Muscle of leg (tissue), 3 donors: ENCODE measurements at regions not wholly inside any gene's neighbourhood (a gene's known extent, or its start where the extent isn't known, plus 50 kb on each side); places are given as distances from the start of the nearest gene placed in this dataset.

Source experiments
- DNase-seq: peaks from one replicate; pipeline ENCODE4 v3.0.0; 2013
- H3K27ac ChIP-seq: one replicate; pipeline ENCODE4 v1.5.1; 2013; ENCODE audit warnings: mild to moderate bottlenecking, low read length, control low read depth
- H3K27me3 ChIP-seq: one replicate; pipeline ENCODE4 v1.6.1; 2013; ENCODE audit warnings: low read length; ENCODE audit not compliant: control insufficient read depth, insufficient read depth
- H3K36me3 ChIP-seq: one replicate; pipeline ENCODE4 v1.6.1; 2013; ENCODE audit warnings: low read length; ENCODE audit not compliant: control insufficient read depth, insufficient read depth
- H3K4me1 ChIP-seq: one replicate; pipeline ENCODE4 v1.6.1; 2013; ENCODE audit warnings: low read length; ENCODE audit not compliant: control insufficient read depth, insufficient read depth
- H3K4me3 ChIP-seq: one replicate; pipeline ENCODE4 v1.5.1; 2013; ENCODE audit warnings: low read length, control low read depth
- H3K9me3 ChIP-seq: replicated peaks from 2 replicates; pipeline ENCODE4 v1.6.1; 2013; ENCODE audit warnings: low read depth, low read length; ENCODE audit not compliant: control insufficient read depth
- WGBS: methylation state at CpG from one replicate; pipeline ENCODE4 v1.1.5; 2013; ENCODE audit warnings: missing lambda C conversion rate; ENCODE audit not compliant: insufficient coverage; 5-methylcytosine and 5-hydroxymethylcytosine counted together

DNA sequence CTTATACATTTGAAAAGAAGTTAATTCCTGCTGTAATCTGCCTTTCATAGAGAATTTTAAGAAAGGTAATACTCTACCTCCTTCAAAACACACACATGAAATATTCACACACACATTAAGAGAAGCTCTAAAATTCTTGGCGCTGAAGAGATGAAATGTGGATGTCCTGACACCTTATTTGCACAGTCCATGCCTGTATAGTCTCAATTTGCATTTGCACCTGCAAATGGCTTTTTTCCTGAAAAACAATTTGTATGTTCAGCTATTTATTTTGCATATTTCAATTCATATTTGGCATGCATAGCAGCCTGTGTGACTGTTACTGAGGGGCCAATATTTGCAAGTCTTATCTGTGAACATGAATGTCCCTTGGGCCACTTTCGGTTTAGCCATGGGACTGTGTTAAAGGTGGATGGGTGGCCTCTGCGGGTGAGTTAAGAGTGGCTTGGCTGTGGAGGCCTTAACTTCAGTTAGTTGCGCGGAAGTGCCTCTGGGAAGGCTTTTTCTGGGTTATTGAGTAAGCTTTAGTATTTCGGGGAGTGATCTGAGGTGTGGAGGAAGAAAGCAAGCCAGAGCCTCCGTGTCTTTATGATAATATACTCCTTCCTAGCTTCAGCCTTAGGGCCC lies 443.3 kb upstream of the FAT1 start:
- DNase-seq, result no peak
- Histone ChIP-seq H3K27me3 (no peaks in the 10 kb centered on the region), H3K9me3 (no peaks in the 10 kb centered on the region), H3K4me3 (no peak overlapping the region), H3K36me3 (no peaks in the 10 kb centered on the region), H3K27ac (no peak overlapping the region), H3K4me1 (no peaks in the 10 kb centered on the region)
- 83% methylated on average over 4 of the region's 7 CpGs for WGBS

DNA sequence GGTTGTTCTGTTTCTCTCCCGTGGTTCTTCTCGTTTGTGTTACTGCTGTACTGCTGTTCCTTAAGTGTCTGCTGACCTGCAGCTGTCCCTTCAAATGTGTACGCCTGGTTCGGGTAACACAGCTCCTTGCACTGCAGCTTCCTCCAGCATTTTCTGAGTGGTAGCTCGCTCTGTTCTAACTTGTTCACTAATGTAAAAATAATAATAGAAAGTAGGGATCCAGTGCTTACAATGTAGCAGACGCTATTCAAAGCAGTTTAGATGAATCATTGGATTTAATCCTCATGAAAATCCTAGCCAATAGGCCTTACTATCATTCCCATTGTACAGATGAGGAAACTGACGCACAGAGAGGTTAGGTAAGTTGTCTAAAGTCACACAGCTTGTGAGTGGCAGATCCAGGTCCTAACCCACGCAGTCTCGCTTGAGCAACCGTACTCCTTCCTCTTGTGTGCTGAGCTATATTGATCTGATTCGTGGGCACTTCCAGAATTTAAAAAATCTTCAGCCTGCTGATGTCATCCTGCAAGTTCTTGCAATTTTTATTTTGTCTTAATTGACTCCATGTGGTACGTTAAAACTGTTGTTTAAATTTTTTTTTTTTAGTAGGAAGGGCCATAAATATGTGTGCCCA lies 448.2 kb upstream of the FAT1 start:
- 73% methylated on average over 8 of the region's 12 CpGs for WGBS
- H3K27me3 ChIP-seq, result no peaks in the 10 kb centered on the region
- no peak overlapping the region for H3K27ac ChIP-seq
- peaks cover 3% of the 10 kb centered on the region for H3K4me1 ChIP-seq
- H3K4me3 ChIP-seq, result no peak overlapping the region
- no peak for DNase-seq
- H3K9me3 ChIP-seq, result no peaks in the 10 kb centered on the region
- no peaks in the 10 kb centered on the region for H3K36me3 ChIP-seq

GRCh38 chr4:187172340-187172761 lies 448.7 kb upstream of the FAT1 start:
- no peaks in the 10 kb centered on the region for H3K36me3 ChIP-seq
- H3K27ac ChIP-seq, result no peak overlapping the region
- H3K4me3 ChIP-seq, result no peak overlapping the region
- H3K27me3 ChIP-seq, result no peaks in the 10 kb centered on the region
- WGBS, result 68% methylated on average over 5 of the region's 7 CpGs
- peaks cover 3% of the 10 kb centered on the region for H3K4me1 ChIP-seq
- no peak for DNase-seq
- no peaks in the 10 kb centered on the region for H3K9me3 ChIP-seq

DNA sequence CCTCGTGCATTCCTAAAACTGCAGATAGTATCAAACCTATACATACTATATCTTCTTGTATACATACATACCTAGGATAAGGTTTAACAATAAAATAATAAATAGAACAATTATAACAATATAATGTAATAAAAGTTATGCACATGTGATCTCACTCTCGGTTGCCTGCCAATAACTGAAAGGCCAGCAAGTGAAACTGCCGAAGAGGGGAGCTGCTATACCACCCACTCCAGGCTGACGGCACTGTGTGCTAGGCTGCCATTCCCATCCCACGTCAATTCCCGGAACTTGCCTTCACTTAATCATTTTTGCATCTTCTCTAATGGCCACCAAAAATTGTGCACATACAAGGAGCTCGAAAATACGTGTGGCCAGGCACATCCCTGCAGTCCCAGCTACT lies 451.1 kb upstream of the FAT1 start:
- Histone ChIP-seq H3K36me3 (no peaks in the 10 kb centered on the region), H3K27me3 (no peaks in the 10 kb centered on the region), H3K9me3 (no peaks in the 10 kb centered on the region), H3K27ac (no peak overlapping the region), H3K4me1 (peaks cover 11% of the 10 kb centered on the region), H3K4me3 (no peak overlapping the region)
- peak; percentile 35 for DNase-seq
- WGBS, result 80% methylated on average over 6 of the region's 8 CpGs

GRCh38 chr4:187175197-187175596 lies 451.5 kb upstream of the FAT1 start:
- H3K4me3 ChIP-seq, result no peak overlapping the region
- H3K36me3 ChIP-seq, result no peaks in the 10 kb centered on the region
- no peak overlapping the region for H3K27ac ChIP-seq
- H3K27me3 ChIP-seq, result no peaks in the 10 kb centered on the region
- no peaks in the 10 kb centered on the region for H3K9me3 ChIP-seq
- H3K4me1 ChIP-seq, result peaks cover 11% of the 10 kb centered on the region
- DNase-seq, result no peak
- WGBS, result 40% methylated on average over 1 of the region's 5 CpGs

DNA sequence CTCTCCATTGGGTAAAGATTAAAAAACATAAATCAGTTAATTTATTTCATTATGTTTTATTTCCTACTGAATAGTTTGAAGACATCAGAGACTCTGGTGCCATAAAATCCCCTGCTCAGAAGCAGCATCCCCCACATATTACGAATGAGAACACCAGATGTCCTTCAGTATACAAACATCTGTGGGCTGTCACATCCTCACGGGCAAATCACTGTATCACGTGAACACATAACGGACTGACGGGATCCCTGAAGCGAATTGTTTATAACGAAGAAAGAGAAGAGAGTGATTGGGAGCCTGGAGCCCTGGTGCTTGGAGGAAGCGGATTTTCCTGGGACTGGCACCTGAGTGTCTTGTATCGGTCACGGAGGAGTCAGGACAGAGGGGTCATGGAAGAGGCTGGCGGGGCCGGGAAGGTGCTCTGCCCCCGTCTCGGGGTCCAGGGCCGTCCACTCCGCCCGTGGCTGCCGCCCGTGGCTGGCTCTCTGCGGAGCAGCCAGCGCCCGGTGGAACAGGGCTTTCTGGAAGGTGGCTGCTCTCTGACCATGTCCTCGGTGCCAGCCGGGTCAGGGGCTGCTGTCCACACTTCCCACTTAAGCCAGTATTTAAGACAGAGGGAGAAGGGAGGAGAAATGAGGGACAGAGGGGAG lies 452.7 kb upstream of the FAT1 start:
- H3K27ac ChIP-seq, result peak overlapping the region; percentile 15
- no peaks in the 10 kb centered on the region for H3K27me3 ChIP-seq
- H3K4me3 ChIP-seq, result peak overlapping the region; percentile 11
- peak; percentile 51 for DNase-seq
- WGBS, result 49% methylated on average over 16 of the region's 24 CpGs
- no peaks in the 10 kb centered on the region for H3K36me3 ChIP-seq
- peaks cover 11% of the 10 kb centered on the region for H3K4me1 ChIP-seq
- H3K9me3 ChIP-seq, result no peaks in the 10 kb centered on the region

- no peaks in the 10 kb centered on the region for H3K9me3 ChIP-seq
- peak overlapping the region; percentile 16 for H3K27ac ChIP-seq
- H3K4me1 ChIP-seq, result peaks cover 11% of the 10 kb centered on the region
- no peak overlapping the region for H3K4me3 ChIP-seq
- 26% methylated on average over 4 of the region's 6 CpGs for WGBS
- DNase-seq, result peak; percentile 17
- no peaks in the 10 kb centered on the region for H3K27me3 ChIP-seq
- H3K36me3 ChIP-seq, result no peaks in the 10 kb centered on the region
These were observed 454.4 kb upstream of the FAT1 start for GRCh38 chr4:187178084-187178483.

GRCh38 chr4:187178587-187178986 lies 454.9 kb upstream of the FAT1 start:
- no peaks in the 10 kb centered on the region for H3K9me3 ChIP-seq
- no peak overlapping the region for H3K4me3 ChIP-seq
- H3K4me1 ChIP-seq, result peaks cover 11% of the 10 kb centered on the region
- H3K27me3 ChIP-seq, result no peaks in the 10 kb centered on the region
- H3K36me3 ChIP-seq, result no peaks in the 10 kb centered on the region
- DNase-seq, result peak; percentile 74
- H3K27ac ChIP-seq, result peak overlapping the region; percentile 76
- WGBS, result 20% methylated on average over 1 of the region's 6 CpGs

GRCh38 chr4:187179086-187180058 lies 455.7 kb upstream of the FAT1 start:
- H3K4me1 ChIP-seq, result peaks cover 11% of the 10 kb centered on the region
- WGBS, result 8% methylated on average over 6 of the region's 10 CpGs
- DNase-seq, result peak; percentile 79
- no peaks in the 10 kb centered on the region for H3K9me3 ChIP-seq
- H3K36me3 ChIP-seq, result no peaks in the 10 kb centered on the region
- H3K4me3 ChIP-seq, result no peak overlapping the region
- no peaks in the 10 kb centered on the region for H3K27me3 ChIP-seq
- peak overlapping the region; percentile 76 for H3K27ac ChIP-seq

- H3K36me3 ChIP-seq, result no peaks in the 10 kb centered on the region
- no CpG with 5 or more reads among the region's 6 CpGs for WGBS
These were observed 457.4 kb upstream of the FAT1 start for GRCh38 chr4:187181054-187181453.

More at GRCh38 chr4:187181054-187181453, 457.4 kb upstream of the FAT1 start:
- H3K27ac ChIP-seq, result no peak overlapping the region
- no peaks in the 10 kb centered on the region for H3K27me3 ChIP-seq
- DNase-seq, result peak; percentile 26
- H3K4me1 ChIP-seq, result peaks cover 11% of the 10 kb centered on the region
- H3K9me3 ChIP-seq, result no peaks in the 10 kb centered on the region
- no peak overlapping the region for H3K4me3 ChIP-seq
